Body of pancreas (tissue), 4 donors: ENCODE measurements at regions not wholly inside any gene's neighbourhood (a gene's known extent, or its start where the extent isn't known, plus 50 kb on each side); places are given as distances from the start of the nearest gene placed in this dataset.

ENCODE experiments used
- CTCF ChIP-seq, 7 experiments: fragments of 450-650 bp in 4 of 7; fragments of 200-600 bp in 3 of 7; sonication (generic) in 3 of 7; IDR thresholded peaks; one replicate each; pipeline ENCODE4 v1.5.1; 2016 to 2019; ENCODE audit warnings: antibody characterized with exemption in 7 of 7
- POLR2A ChIP-seq, 3 donors: fragments of 450-650 bp; IDR thresholded peaks; one replicate each; pipeline ENCODE4 v1.6.1; 2016; ENCODE audit warnings: antibody characterized with exemption in 3 of 3, mild to moderate bottlenecking in 2 of 3

GRCh38 chr1:70542030-70542429 is 131.0 kb downstream of the CTH start:
- TF ChIP-seq CTCF (IDR thresholded peaks at IDR 0.05) (no peak), POLR2A (IDR thresholded peaks at IDR 0.05) (no peak)
